A549 (cell line): ENCODE measurements at regions not wholly inside any gene's neighbourhood (a gene's known extent, or its start where the extent isn't known, plus 50 kb on each side); places are given as distances from the start of the nearest gene placed in this dataset.

Experiments used
- ATAC-seq, 2 experiments: fragments of 200-7000 bp in 1 of 2; fragments of >200 bp in 1 of 2; cut with Nextera tagmentation in 1 of 2; cut with Tn5 transposase in 1 of 2; 3 replicates each; pipeline versions ENCODE4 v1.8.0 to v1.9.1; 2018 to 2020; ENCODE audit warnings: mild to moderate bottlenecking in 1 of 2, moderate library complexity in 1 of 2
- CTCF ChIA-PET: fragments of 300-600 bp; sonication (Branson Sonifier 250); formaldehyde crosslinking; extraction: SDS; loops from one replicate; lab custom pipeline; 2021; ENCODE audit warnings: antibody characterized with exemption, inconsistent platforms; lab: Yijun Ruan, JAX
- POLR2A ChIA-PET: fragments of 350-600 bp; formaldehyde crosslinking; extraction: SDS; loops from one replicate; lab custom pipeline; 2021; ENCODE audit warnings: antibody characterized with exemption, inconsistent platforms; lab: Yijun Ruan, JAX
- DNase-seq, 2 experiments: peaks; one replicate each; pipeline versions ENCODE4 v3.0.0 to v3.0.0-alpha.2; 2011 to 2016; ENCODE audit warnings: low read depth in 1 of 2, low spot score in 1 of 2
- FAIRE-seq: peaks from 2 replicates; lab custom pipeline; 2011; peaks lifted over from hg19 to GRCh38; lab: Jason Lieb, UNC
- H3K27ac ChIP-seq, 2 experiments: fragments of >200 bp; sonication (Bioruptor Twin); formaldehyde crosslinking; 3 replicates each; pipeline ENCODE4 v1.5.1; 2016 to 2017
- H3K4me1 ChIP-seq: fragments of >200 bp; sonication (Bioruptor Twin); formaldehyde crosslinking; 3 replicates; pipeline ENCODE4 v1.6.1; 2016
- H3K4me2 ChIP-seq: fragments of >200 bp; sonication (Bioruptor Twin); formaldehyde crosslinking; 3 replicates; pipeline ENCODE4 v1.6.1; 2016
- H3K4me3 ChIP-seq: fragments of >200 bp; sonication (Bioruptor Twin); formaldehyde crosslinking; 3 replicates; pipeline ENCODE4 v1.5.1; 2016
- H3K9me3 ChIP-seq: fragments of >200 bp; sonication (Bioruptor Twin); formaldehyde crosslinking; 3 replicates; pipeline ENCODE4 v1.6.1; 2016
- BHLHE40 ChIP-seq: IDR thresholded peaks from 2 replicates; pipeline ENCODE4 v1.6.1; 2012; ENCODE audit warnings: low read depth, low read length, inconsistent platforms
- CBX2 ChIP-seq: fragments of 200-600 bp; sonication (generic); IDR thresholded peaks from 2 replicates; pipeline ENCODE4 v1.6.1; 2016; ENCODE audit warnings: low read depth, mild to moderate bottlenecking, borderline replicate concordance
- CBX8 ChIP-seq: fragments of 200-600 bp; sonication (generic); IDR thresholded peaks from 2 replicates; pipeline ENCODE4 v1.6.1; 2016
- CHD2 ChIP-seq: fragments of 150-350 bp; IDR thresholded peaks from 2 replicates; pipeline ENCODE4 v1.6.1; 2014; ENCODE audit warnings: low read length; ENCODE audit not compliant: partially characterized antibody
- CHD4 ChIP-seq: fragments of 200-600 bp; sonication (generic); IDR thresholded peaks from 2 replicates; pipeline ENCODE4 v1.6.1; 2016; ENCODE audit warnings: antibody characterized with exemption, mild to moderate bottlenecking, borderline replicate concordance
- ESRRA ChIP-seq: fragments of 150-350 bp; IDR thresholded peaks from 2 replicates; pipeline ENCODE4 v1.6.1; 2014; ENCODE audit warnings: mild to moderate bottlenecking, low read length, borderline replicate concordance
- FOSB ChIP-seq: fragments of 250-450 bp; sonication (Bioruptor Pico); IDR thresholded peaks from 2 replicates; pipeline ENCODE4 v1.5.0; 2020; ENCODE audit warnings: mild to moderate bottlenecking, moderate library complexity
- HDAC2 ChIP-seq: fragments of 200-600 bp; sonication (generic); IDR thresholded peaks from 2 replicates; pipeline ENCODE4 v1.6.1; 2016
- HES2 ChIP-seq: fragments of >200 bp; sonication (Bioruptor Twin); formaldehyde crosslinking; IDR thresholded peaks from 2 replicates; pipeline ENCODE4 v1.6.1; 2016
- HEYL ChIP-seq: fragments of 250-450 bp; sonication (Bioruptor Pico); IDR thresholded peaks from 2 replicates; pipeline ENCODE4 v1.8.0; 2021; ENCODE audit warnings: mild to moderate bottlenecking, moderate library complexity
- HMGXB4 ChIP-seq: fragments of 250-450 bp; sonication (Bioruptor Pico); IDR thresholded peaks from 2 replicates; pipeline ENCODE4 v1.5.0; 2021; ENCODE audit warnings: mild to moderate bottlenecking, moderate library complexity, borderline replicate concordance
- HOXA7 ChIP-seq: fragments of 250-450 bp; sonication (Bioruptor Pico); IDR thresholded peaks from 2 replicates; pipeline ENCODE4 v1.5.0; 2020; ENCODE audit warnings: mild to moderate bottlenecking, moderate library complexity
- HOXB13 ChIP-seq: fragments of 250-450 bp; sonication (Bioruptor Pico); IDR thresholded peaks from 2 replicates; pipeline ENCODE4 v1.5.0; 2020; ENCODE audit warnings: low read depth, mild to moderate bottlenecking, moderate library complexity
- HOXB5 ChIP-seq: fragments of 250-450 bp; sonication (Bioruptor Pico); IDR thresholded peaks from 2 replicates; pipeline ENCODE4 v1.5.0; 2020; ENCODE audit warnings: mild to moderate bottlenecking, moderate library complexity
- KDM1A ChIP-seq: fragments of 200-600 bp; sonication (generic); IDR thresholded peaks from 2 replicates; pipeline ENCODE4 v1.6.1; 2016; ENCODE audit warnings: low read depth, mild to moderate bottlenecking
- MYC ChIP-seq: IDR thresholded peaks from 2 replicates; pipeline ENCODE4 v1.6.1; 2012; ENCODE audit warnings: mild to moderate bottlenecking, inconsistent platforms, low read length, improper control_type of control experiment, borderline replicate concordance
- NFE2L2 ChIP-seq: fragments of 150-350 bp; conservative IDR thresholded peaks from 2 replicates; pipeline ENCODE4 v1.6.1; 2014; ENCODE audit warnings: low read length
- NPAS2 ChIP-seq: fragments of 250-450 bp; sonication (Bioruptor Pico); IDR thresholded peaks from 2 replicates; pipeline ENCODE4 v1.8.0; 2022; ENCODE audit warnings: mild to moderate bottlenecking, moderate library complexity, borderline replicate concordance
- PBX3 ChIP-seq: IDR thresholded peaks from 2 replicates; pipeline ENCODE4 v1.6.1; 2012
- PHF8 ChIP-seq: fragments of 200-600 bp; sonication (generic); IDR thresholded peaks from 2 replicates; pipeline ENCODE4 v1.6.1; 2016; ENCODE audit warnings: low read depth, mild to moderate bottlenecking, antibody characterized with exemption, moderate library complexity, borderline replicate concordance
- RAD21 ChIP-seq, 2 experiments: fragments of >200 bp in 1 of 2; sonication (Bioruptor Twin) in 1 of 2; formaldehyde crosslinking in 1 of 2; IDR thresholded peaks in 1 of 2; conservative IDR thresholded peaks in 1 of 2; 2 replicates in 1 of 2; 3 replicates in 1 of 2; pipeline ENCODE4 v1.6.1; 2012 to 2018; ENCODE audit warnings: inconsistent platforms in 1 of 2
- RARB ChIP-seq: fragments of 250-450 bp; sonication (Bioruptor Pico); IDR thresholded peaks from 2 replicates; pipeline ENCODE4 v1.8.0; 2021; ENCODE audit warnings: mild to moderate bottlenecking, moderate library complexity
- RCOR1 ChIP-seq: fragments of 150-350 bp; IDR thresholded peaks from 2 replicates; pipeline ENCODE4 v1.6.1; 2014; ENCODE audit warnings: antibody characterized with exemption, low read length, low read depth
- SMC3 ChIP-seq: fragments of >200 bp; sonication (Bioruptor Twin); formaldehyde crosslinking; IDR thresholded peaks from 3 replicates; pipeline ENCODE4 v1.6.1; 2018; ENCODE audit warnings: inconsistent platforms
- SREBF2 ChIP-seq: fragments of 450-650 bp; IDR thresholded peaks from 2 replicates; pipeline ENCODE4 v1.6.1; 2014; ENCODE audit warnings: mild to moderate bottlenecking, moderate library complexity
- TFCP2L1 ChIP-seq: fragments of 250-450 bp; sonication (Bioruptor Pico); IDR thresholded peaks from 2 replicates; pipeline ENCODE4 v1.5.0; 2021; ENCODE audit warnings: mild to moderate bottlenecking
- USF2 ChIP-seq: fragments of 450-650 bp; IDR thresholded peaks from 2 replicates; pipeline ENCODE4 v1.6.1; 2014; ENCODE audit warnings: antibody characterized with exemption
- ZC3H11A ChIP-seq: fragments of 450-650 bp; IDR thresholded peaks from 2 replicates; pipeline ENCODE4 v1.6.1; 2014; ENCODE audit warnings: antibody characterized with exemption, mild to moderate bottlenecking
- WGBS: methylation state at CpG from one replicate; pipeline ENCODE4 v1.1.6; 2017; ENCODE audit errors: missing lambda C conversion rate; 5-methylcytosine and 5-hydroxymethylcytosine counted together

- CTCF ChIA-PET = interaction anchor here (0.9 kb wide), 1 partner anchor 22 kb away, joined by 3 read pairs; no protein-coding TSS in a partner anchor
- TF ChIP-seq RAD21 (conservative IDR thresholded peaks at IDR 0.05 in 1 of 2, IDR thresholded peaks at IDR 0.05 in 1 of 2) (no peak), RCOR1 (no peak), CHD4 (no peak), MYC (no peak), ESRRA (no peak), PHF8 (no peak), HES2 (no peak), CBX2 (no peak), HOXB13 (CRISPR knock-in tag) (no peak), RARB (CRISPR knock-in tag) (no peak), USF2 (no peak), HMGXB4 (CRISPR knock-in tag) (no peak), HDAC2 (no peak), ZC3H11A (no peak), SMC3 (no peak), SREBF2 (no peak), NPAS2 (CRISPR knock-in tag) (no peak), HOXB5 (no peak), KDM1A (no peak)
Measured at GRCh38 chr18:10313016-10313342, 141.5 kb upstream of the APCDD1 start.

GRCh38 chr18:10314066-10314465, 140.4 kb upstream of the APCDD1 start:
- ChIA-PET CTCF (no interaction called here), POLR2A (no interaction called here)
- ATAC-seq (no peak), FAIRE-seq (no peak), DNase-seq (no peak)
- Histone ChIP-seq H3K4me1 (no peaks in the 10 kb centered on the region), H3K27ac (no peak overlapping the region), H3K4me2 (no peak overlapping the region), H3K4me3 (no peak overlapping the region), H3K9me3 (no peaks in the 10 kb centered on the region)
- no peak for TF ChIP-seq HEYL (CRISPR knock-in tag)
- TF ChIP-seq HOXA7 (CRISPR knock-in tag) = no peak
- TF ChIP-seq PBX3 = no peak
- TF ChIP-seq TFCP2L1 (CRISPR knock-in tag) = no peak
- TF ChIP-seq NFE2L2 = no peak
- TF ChIP-seq CBX8 = no peak
- TF ChIP-seq HES2 = no peak
- TF ChIP-seq USF2 = no peak
- no peak for TF ChIP-seq SREBF2
- TF ChIP-seq FOSB = no peak
- no peak for TF ChIP-seq HMGXB4 (CRISPR knock-in tag)
- no peak for TF ChIP-seq BHLHE40
- TF ChIP-seq CHD2 = no peak
- WGBS = 82% methylated on average over 5 of the region's 5 CpGs

More at GRCh38 chr18:10313016-10313342, 141.5 kb upstream of the APCDD1 start:
- WGBS = 20% methylated on average over 1 of the region's 3 CpGs
- H3K4me2 ChIP-seq = no peak overlapping the region
- POLR2A ChIA-PET = no interaction called here
- H3K27ac ChIP-seq = no peak overlapping the region
- DNase-seq (no peak), ATAC-seq (no peak), FAIRE-seq (no peak)
- no peaks in the 10 kb centered on the region for H3K9me3 ChIP-seq
- H3K4me1 ChIP-seq = no peaks in the 10 kb centered on the region
- H3K4me3 ChIP-seq = no peak overlapping the region
